HG03064 (cell line): ENCODE measurements at regions not wholly inside any gene's neighbourhood (a gene's known extent, or its start where the extent isn't known, plus 50 kb on each side); places are given as distances from the start of the nearest gene placed in this dataset.
"Not testable (repeated sequence)": the region's sequence is repeated elsewhere in the genome, so short reads cannot be mapped to it uniquely, and the experiment has no call there.

Experiments
- ATAC-seq: cut with Tn5 transposase; IDR thresholded peaks from one replicate; pipeline ENCODE4 v1.9.1; 2021; ENCODE audit warnings: low read depth; ENCODE audit not compliant: unreplicated experiment

DNA sequence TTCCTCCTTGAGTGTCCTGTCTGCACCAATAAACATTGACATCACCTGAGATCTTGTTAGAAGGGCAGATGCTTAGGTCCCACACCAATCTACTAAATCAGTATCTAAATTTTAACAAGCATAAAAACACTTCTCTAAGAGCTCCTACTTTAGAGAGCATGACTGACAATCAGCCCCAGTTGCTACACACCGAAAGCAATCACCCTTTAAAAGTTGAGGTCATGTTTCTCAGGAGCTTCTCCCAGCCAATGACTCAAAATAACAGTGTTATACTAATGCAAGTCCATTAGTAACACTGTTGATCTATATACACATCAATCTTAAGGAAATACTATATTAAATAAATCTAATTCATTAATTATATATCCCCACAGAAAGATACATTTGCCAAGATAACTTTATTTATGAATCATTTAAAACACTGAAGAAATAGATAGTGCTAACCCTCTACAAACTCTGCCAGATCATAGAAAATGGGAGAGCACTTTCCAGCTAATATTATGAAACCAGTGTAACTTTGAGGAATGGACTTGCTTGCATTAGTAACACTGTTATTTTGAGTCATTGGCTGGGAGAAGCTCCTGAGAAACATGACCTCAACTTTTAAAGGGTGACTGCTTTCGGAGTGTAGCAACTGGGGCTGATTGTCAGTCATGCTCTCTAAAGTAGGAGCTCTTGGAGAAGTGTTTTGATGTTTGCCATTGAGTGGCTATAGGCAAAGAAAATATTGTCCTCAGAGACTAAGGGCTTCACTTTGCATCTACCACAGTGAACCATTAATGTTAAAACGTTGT lies 109.8 kb upstream of the HDX start:
- no peak for ATAC-seq

- ATAC-seq, result no peak
Measured at GRCh38 chrX:84634201-84634782, 132.0 kb upstream of the HDX start.

- ATAC-seq, result no peak
Measured at GRCh38 chrX:84666086-84666485, 163.8 kb upstream of the HDX start.

GRCh38 chrX:84690228-84690627 lies 188.0 kb upstream of the HDX start:
- no peak for ATAC-seq

GRCh38 chrX:84709987-84710386 lies 207.7 kb upstream of the HDX start:
- ATAC-seq, result no peak

DNA sequence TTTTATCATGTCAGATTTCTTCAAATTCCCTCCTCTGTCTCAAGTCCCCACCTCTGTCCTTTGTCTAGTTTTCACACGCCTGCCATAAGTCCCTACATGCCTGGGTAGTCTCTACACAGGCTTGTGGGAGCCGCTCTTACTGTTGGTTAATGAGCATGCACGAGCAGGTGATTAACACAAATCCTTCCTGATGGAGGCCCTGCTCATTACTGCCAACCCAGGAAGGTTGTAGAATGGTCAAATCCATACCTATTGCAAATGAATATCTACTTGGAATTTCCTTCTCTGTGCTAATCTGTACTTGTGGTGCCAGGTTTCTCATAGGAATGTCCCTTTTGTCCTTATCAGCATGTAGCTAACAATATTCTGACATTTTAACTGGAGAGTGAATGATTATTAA lies 208.4 kb upstream of the HDX start:
- ATAC-seq, result no peak

DNA sequence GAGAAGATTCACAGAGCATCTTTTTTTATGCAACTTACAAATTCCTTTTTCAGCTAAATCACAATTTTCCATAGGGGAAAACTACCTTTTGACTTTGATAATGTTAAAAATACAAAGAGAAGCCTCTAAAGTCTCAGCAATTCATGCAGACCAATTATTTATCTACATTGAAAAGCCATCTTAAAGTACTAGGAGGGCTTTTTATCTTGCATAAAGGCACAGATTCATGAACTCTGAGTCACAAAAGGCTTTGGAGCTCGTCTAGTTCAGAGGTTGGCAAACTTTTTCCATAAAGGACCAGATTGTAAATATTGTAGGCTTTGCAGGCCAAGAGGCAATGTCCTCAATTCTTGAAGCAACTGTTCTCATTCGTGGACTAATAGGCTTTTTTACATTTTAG lies 210.4 kb upstream of the HDX start:
- ATAC-seq, result no peak

- ATAC-seq, result no peak
Measured at GRCh38 chrX:84715315-84715714, 213.1 kb upstream of the HDX start.

DNA sequence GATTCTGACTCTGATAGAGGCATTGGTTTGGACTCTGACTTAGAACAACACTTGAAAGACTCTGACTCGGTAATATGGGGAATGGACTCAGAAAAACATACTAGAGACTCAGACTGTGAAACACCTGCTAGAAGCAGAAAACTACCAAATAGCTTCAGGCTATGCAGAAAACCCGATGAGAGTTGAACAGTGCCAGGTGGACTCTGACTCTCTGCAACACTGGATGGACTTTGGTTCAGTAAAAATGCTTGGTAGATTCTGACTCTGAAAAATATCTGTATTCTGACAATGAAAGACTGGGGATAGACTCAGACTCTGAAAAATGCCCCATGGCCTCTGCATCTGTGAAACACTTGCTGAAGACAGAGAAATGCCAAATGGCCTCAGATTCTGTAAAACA lies 215.1 kb upstream of the HDX start:
- ATAC-seq, result no peak

- no peak for ATAC-seq
Measured at GRCh38 chrX:84721416-84721815, 219.2 kb upstream of the HDX start.

DNA sequence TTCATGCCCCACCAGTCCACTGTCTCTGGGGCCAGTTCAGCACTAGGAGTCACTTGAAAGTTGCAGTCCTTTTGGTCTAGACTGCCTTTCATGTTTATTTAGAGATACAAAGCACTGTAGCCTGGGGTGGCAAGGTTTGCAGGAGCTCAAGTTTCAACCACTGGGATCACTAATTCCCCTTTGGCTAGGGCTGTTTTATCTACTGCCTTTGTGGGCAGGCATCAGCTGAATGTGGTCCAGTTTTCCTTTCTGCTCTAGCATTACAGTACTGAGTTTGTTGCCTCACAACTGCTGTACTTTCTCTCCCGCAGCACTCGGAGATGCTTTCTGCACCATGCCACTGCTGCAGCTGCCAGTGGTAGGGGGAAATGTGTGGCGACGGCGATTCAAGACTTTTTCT lies 222.3 kb upstream of the HDX start:
- no peak for ATAC-seq

DNA sequence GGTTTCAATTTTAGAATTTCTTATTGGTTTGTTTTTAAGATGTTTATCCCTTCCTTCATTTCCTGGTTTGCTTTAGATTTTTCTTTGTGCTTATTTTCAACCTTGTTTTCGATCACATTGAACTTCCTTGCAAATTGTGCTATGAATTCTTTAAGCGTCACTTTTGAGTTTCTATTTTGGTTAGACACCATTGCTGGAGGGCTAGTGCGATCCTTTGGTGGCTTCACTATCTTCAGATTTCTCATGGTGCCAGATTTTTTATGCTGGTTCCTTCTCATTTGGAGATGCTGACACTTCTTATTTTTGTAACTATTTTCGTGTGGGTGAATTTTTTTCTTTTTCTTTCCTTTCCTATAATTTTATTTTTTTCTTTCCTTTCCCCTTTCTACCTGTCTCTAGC lies 227.2 kb upstream of the HDX start:
- no peak for ATAC-seq

DNA sequence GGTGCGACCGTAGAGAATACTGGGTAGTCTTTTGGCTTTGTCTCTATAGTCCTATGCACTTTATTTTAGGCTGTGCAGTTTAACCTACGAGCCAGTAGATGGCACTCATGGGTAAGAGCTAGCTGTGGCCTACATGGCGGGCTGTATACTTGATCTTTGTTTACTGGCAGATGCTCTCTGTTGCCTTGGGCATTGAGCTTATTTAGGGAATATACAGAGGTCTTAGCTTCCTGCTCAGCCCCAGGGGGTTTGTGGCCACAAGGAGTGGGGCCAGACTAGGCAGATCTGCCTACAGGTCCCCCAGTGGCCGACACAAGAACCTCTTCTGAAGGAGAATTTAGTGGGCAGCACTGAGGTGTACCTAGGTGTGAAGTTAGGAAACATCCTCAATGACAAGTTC lies 227.6 kb upstream of the HDX start:
- ATAC-seq, result peak; percentile 98

DNA sequence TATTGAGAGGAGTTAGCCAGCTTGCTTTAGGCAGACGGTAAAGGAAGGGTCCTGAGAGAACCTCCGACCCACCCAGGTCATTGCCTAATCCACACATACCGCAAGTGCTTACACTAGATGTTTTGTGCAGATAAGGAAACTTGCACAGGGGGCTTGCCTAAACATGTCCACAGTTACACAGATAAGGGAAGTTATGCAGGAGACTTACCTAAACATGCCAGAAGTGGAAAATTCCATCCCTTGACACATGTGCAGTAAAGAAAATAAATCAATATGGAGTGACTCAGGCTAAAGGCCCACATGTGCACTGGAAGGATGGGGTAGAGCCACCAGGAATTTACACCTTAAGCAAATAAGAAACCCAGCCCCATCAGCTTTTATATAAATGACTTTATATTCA lies 232.8 kb upstream of the HDX start:
- ATAC-seq, result no peak

DNA sequence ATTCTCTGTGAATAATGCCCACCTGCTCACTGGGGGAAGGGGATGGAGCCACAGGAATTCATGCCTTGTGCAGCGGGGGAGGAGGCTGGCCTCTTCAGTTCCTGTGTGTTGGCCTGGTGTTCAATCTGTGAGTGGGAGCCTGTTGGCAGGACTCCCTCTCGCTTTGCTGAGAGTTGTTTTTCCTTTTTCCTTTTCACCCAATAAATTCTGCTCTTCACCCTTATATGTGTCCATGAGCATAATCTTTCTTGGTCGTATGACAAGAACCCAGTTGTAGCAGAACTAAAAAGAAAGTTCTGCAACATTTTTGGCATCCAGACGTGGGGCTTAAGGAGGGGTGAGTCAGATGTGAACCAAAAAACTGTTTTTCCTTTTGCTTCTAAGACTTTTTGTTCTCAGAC lies 235.2 kb upstream of the HDX start:
- ATAC-seq, result no peak

DNA sequence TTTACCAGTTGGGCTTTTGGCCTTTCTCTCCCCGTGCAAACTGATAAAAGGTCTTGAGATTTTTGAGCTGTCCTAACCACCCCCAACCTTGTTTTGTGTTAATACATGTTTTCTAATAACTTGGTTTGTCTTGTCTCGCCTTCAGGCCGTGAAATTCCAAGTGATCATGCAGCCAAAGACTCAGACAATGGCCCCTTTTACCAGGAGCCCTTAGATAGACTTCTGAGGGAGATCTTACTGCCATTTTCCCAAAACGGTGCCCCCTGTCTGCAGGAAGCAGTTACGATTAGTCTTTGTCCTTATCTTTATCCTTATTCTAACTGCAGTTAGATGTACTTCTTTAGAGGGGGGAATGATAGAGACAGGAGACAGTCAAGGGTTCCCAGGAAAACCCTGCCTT lies 245.3 kb upstream of the HDX start:
- ATAC-seq, result no peak

DNA sequence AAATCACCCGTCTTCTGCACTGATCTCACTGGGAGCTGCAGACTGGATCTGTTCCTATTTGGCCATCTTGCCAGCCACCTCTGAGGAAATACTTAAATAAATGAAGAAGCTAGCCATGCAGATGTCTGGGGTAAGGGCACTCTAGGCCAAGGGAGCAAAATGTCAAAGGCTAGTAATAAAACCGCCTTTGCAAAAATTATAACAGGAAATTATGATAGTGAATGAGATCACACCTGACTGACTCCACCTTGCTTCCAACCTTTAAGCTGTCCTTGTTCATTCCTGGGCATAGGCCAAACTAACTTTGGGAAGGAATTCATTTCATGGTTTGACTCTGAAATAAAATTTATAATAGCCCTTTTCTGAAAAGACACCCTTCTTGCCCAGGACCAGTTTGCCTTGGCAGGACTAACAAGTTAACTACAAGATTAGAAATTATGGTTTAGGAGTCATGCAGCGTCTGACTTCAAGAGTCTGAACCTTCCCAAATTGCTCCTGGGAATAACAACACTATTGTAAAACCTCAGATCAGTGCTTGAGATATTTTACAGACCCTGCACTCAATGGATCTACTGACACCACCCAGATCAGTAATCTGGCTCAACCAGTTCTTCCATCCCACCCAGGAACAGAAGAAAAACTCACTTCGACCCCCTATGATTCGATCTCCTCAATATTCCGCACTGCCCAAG lies 246.9 kb upstream of the HDX start:
- ATAC-seq, result no peak

DNA sequence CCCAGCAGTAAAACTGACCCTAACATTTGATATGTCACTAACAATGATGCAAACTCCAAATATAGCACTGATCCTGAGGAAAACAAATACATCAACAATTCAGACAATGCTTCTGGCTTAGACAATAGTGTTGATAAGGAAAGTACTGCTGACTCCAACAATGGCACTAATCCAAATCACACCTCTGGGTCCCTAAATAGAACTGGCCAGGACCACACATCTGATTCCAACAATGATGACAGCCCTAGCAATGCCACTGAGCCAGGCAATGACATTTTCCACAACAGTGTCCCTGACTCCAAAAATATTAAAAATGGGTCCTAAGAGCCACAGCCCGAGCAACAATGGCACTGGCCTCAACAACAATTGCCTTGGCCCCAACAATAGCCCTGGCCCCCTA lies 243.1 kb upstream of the APOOL start:
- no peak for ATAC-seq

DNA sequence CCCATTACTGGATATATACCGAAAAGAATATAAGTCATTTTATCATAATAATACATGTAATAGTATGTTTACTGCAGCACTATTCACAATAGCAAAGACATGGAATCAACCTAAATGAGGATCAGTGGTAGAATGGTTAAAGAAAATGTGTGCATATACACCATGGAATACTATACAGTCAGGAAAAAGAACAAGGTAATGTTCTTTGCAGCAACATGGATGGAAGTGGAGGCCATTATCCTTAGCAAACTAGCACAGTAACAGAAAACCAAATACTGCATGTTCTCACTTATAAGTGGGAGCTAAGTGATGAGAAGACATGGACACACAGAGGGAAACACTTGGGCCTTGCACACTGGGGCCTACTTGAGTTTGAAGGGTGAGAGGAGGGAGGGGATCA lies 207.4 kb upstream of the APOOL start:
- no peak for ATAC-seq

DNA sequence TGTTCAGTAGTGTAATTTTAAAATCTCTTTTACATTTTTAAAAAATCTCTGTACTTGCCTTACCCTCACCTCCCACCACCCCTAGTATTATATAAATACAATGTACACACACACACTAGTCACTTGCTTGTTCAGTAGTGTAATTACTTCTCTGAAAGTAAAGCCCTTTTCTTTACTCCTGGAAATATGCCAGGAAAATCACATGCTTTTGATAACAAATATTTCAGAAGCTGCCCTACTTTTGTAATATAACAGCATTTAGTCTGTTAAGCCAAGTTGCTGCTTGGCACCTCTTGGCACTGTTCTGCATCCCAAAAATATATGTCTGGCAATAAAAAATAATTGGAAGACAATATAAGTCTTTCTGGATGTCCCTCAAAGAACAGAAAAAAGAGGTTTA lies 172.8 kb upstream of the APOOL start:
- no peak for ATAC-seq

DNA sequence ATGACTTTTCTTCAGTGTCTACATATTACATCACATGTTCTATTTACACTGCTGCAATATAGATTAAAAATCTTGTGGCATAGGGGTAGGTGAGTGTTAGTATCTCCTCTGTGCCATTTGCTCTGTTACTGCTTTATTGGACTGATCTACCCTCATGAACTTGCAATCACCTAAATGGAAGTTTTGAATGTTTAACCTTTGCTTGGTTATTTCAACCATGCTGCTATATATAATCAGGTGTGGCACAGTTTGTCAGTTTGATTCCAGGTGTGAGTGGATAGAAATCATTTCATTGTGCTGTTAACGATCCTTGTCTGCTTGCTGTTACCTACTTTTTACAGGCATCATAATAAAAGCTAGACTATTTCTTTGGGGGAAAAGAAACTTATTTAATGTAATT lies 157.1 kb upstream of the APOOL start:
- ATAC-seq, result not testable (repeated sequence)

GRCh38 chrX:84851183-84851582 lies 152.5 kb upstream of the APOOL start:
- not testable (repeated sequence) for ATAC-seq
